Right lobe of liver (tissue), 6 donors: ENCODE measurements at regions not wholly inside any gene's neighbourhood (a gene's known extent, or its start where the extent isn't known, plus 50 kb on each side); places are given as distances from the start of the nearest gene placed in this dataset.

ENCODE experiments used
- ATAC-seq, 4 donors: fragments of 200-7000 bp; cut with Tn5 transposase; one replicate each; pipeline ENCODE4 v1.9.1; 2020; ENCODE audit warnings: mild to moderate bottlenecking in 4 of 4, moderate library complexity in 4 of 4
- DNase-seq, 3 donors: peaks; one replicate each; pipeline ENCODE4 v3.0.0-alpha.2; 2020
- H3K27ac ChIP-seq, 3 donors: fragments of 200-600 bp; one replicate each; pipeline ENCODE4 v1.8.0; 2022
- H3K27me3 ChIP-seq, 2 donors: fragments of 200-600 bp; one replicate each; pipeline ENCODE4 v1.8.0; 2022
- H3K36me3 ChIP-seq, 4 donors: fragments of 200-600 bp; sonication (generic) in 1 of 4; one replicate each; pipeline versions ENCODE4 v1.5.1 to v1.8.0; 2017 to 2022; ENCODE audit warnings: control low read depth in 1 of 4
- H3K4me1 ChIP-seq, 4 donors: fragments of 200-600 bp; sonication (generic) in 1 of 4; one replicate each; pipeline versions ENCODE4 v1.5.1 to v1.8.0; 2017 to 2022; ENCODE audit warnings: control low read depth in 1 of 4
- H3K4me3 ChIP-seq, 3 donors: fragments of 200-600 bp; one replicate each; pipeline ENCODE4 v1.8.0; 2022
- H3K9me3 ChIP-seq, 4 donors: fragments of 200-600 bp; sonication (generic) in 1 of 4; one replicate each; pipeline versions ENCODE4 v1.5.1 to v1.8.0; 2017 to 2022; ENCODE audit warnings: control low read depth in 1 of 4
- POLR2A ChIP-seq: fragments of 450-650 bp; IDR thresholded peaks from one replicate; pipeline ENCODE4 v1.6.1; 2017; ENCODE audit warnings: antibody characterized with exemption, mild to moderate bottlenecking
- WGBS: methylation state at CpG from one replicate; pipeline ENCODE4 v1.1.6; 2018; ENCODE audit warnings: low coverage, low lambda C conversion rate; ENCODE audit not compliant: insufficient coverage; ENCODE audit errors: missing lambda C conversion rate; 5-methylcytosine and 5-hydroxymethylcytosine counted together
- intact Hi-C, 2 donors: fragments of 100-400 bp; cut with DNase I; formaldehyde crosslinking; loops; one replicate each; pipeline versions ENCODE4 v1.11.2 to v1.14.1; 2022
- TF ChIP-seq, protein P1 (sequence below), 4 donors: fragments of 200-600 bp in 3 of 4; fragments of 450-650 bp in 1 of 4; IDR thresholded peaks; one replicate each; pipeline versions ENCODE4 v1.5.1 to v1.8.0; 2016 to 2022; ENCODE audit warnings: antibody characterized with exemption in 4 of 4, mild to moderate bottlenecking in 2 of 4
- donor health status: DM: no; HTN: yes; CAD: no.
- donor health status: DM: no; HTN: no; CAD: no.
- donor health status: DM: no; HTN: no; CAD: no.
- donor health status: DM: no; HTN: yes; CAD: no.
- donor health status: DM: no; HTN: yes; CAD: no.

DNA sequence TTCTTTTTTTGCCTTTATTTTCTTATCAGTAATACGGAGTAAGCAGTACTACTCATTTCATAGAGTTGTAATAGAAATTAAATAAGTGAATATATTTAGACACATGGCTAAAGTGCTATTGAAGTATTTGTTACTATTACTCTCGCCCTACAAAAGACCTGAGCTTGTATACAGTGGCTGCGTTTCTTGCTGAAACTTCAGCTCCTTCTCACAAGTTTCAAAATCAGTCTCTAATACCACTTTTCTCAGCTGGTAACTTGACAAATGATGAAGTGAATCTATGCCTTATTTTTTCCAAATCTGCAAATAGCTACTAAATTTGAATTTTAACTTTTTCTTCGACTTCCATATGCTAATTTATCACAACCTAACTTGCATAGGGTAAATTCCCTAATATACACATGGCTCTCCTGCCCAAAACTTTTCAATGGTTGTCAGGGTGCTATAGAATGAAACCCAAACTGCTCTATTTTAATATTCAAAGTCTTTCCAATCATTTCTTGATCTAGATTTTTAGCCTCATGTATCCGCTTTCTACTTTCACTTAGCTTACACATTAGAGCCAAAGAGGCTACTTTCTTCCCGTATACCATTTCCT lies 347.8 kb upstream of the GULP1 start:
- no peak for DNase-seq
- ATAC-seq = no peak
- intact Hi-C loops = no loop called here

DNA sequence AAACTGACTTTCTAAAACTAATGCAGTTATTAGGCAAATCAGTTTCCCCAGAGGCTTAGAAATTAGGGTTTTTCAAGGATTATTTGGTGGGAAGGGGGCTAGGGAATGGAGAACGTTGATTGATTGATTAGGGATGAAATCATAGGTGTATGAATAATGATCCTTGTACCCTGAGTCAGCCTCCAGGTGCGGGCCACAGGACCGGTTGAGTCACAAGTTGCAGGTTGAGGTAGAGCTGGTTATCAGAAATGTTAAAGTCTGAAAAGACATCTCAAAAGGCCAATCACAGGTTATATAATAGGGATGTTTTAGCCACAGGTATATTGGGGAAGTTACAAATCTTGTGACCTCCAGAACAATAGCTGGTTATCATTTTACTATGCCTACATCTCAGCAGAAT lies 341.8 kb upstream of the GULP1 start:
- DNase-seq = no peak
- no peaks in the 10 kb centered on the region for H3K9me3 ChIP-seq
- no peaks in the 10 kb centered on the region for H3K27me3 ChIP-seq
- no peak overlapping the region for H3K27ac ChIP-seq
- TF ChIP-seq, protein P1, sequence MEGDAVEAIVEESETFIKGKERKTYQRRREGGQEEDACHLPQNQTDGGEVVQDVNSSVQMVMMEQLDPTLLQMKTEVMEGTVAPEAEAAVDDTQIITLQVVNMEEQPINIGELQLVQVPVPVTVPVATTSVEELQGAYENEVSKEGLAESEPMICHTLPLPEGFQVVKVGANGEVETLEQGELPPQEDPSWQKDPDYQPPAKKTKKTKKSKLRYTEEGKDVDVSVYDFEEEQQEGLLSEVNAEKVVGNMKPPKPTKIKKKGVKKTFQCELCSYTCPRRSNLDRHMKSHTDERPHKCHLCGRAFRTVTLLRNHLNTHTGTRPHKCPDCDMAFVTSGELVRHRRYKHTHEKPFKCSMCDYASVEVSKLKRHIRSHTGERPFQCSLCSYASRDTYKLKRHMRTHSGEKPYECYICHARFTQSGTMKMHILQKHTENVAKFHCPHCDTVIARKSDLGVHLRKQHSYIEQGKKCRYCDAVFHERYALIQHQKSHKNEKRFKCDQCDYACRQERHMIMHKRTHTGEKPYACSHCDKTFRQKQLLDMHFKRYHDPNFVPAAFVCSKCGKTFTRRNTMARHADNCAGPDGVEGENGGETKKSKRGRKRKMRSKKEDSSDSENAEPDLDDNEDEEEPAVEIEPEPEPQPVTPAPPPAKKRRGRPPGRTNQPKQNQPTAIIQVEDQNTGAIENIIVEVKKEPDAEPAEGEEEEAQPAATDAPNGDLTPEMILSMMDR (IDR thresholded peaks at IDR 0.05) = no peak
- TF ChIP-seq POLR2A = no peak
- no peak overlapping the region for H3K4me3 ChIP-seq
- intact Hi-C loops = no loop called here
- no peaks in the 10 kb centered on the region for H3K36me3 ChIP-seq
- whole genome bisulfite sequencing = 82% methylated on average over 3 of the region's 3 CpGs
- no peak for ATAC-seq
- no peaks in the 10 kb centered on the region for H3K4me1 ChIP-seq

More for the DNA sequence above, 347.8 kb upstream of the GULP1 start:
- no peak overlapping the region for H3K27ac ChIP-seq
- H3K9me3 ChIP-seq = no peaks in the 10 kb centered on the region
- H3K4me1 ChIP-seq = no peaks in the 10 kb centered on the region
- H3K36me3 ChIP-seq = no peaks in the 10 kb centered on the region
- TF ChIP-seq, protein P1 (IDR thresholded peaks at IDR 0.05) = no peak
- no peak for TF ChIP-seq POLR2A
- WGBS = 83% methylated on average over 6 of the region's 6 CpGs
- H3K4me3 ChIP-seq = no peak overlapping the region
- no peaks in the 10 kb centered on the region for H3K27me3 ChIP-seq

GRCh38 chr2:187951470-187952218 lies 340.0 kb upstream of the GULP1 start:
- H3K4me1 ChIP-seq = no peaks in the 10 kb centered on the region
- no peaks in the 10 kb centered on the region for H3K27me3 ChIP-seq
- 92% methylated on average over 6 of the region's 32 CpGs for WGBS
- no peaks in the 10 kb centered on the region for H3K9me3 ChIP-seq
- peak in 1 of 3 donors; percentile 17 for DNase-seq
- ATAC-seq = no peak
- no peaks in the 10 kb centered on the region for H3K36me3 ChIP-seq
- H3K27ac ChIP-seq = no peak overlapping the region
- no peak for TF ChIP-seq POLR2A
- TF ChIP-seq, protein P1 (IDR thresholded peaks at IDR 0.05) = no peak
- intact Hi-C loops = no loop called here
- H3K4me3 ChIP-seq = no peak overlapping the region

- H3K4me1 ChIP-seq = no peaks in the 10 kb centered on the region
- ATAC-seq = peak; percentile 29 to 66 (median 38)
- TF ChIP-seq, protein P1 (IDR thresholded peaks at IDR 0.05) = no peak
- TF ChIP-seq POLR2A = no peak
- no peak overlapping the region for H3K4me3 ChIP-seq
- intact Hi-C loops = no loop called here
- no peak for DNase-seq
- H3K36me3 ChIP-seq = no peaks in the 10 kb centered on the region
- H3K27me3 ChIP-seq = no peaks in the 10 kb centered on the region
- WGBS = 57% methylated on average over 2 of the region's 2 CpGs
- no peaks in the 10 kb centered on the region for H3K9me3 ChIP-seq
- no peak overlapping the region for H3K27ac ChIP-seq
These were observed 334.7 kb upstream of the GULP1 start for GRCh38 chr2:187956906-187957534.
